Hematopoietic multipotent progenitor cell (in vitro differentiated cells): ENCODE measurements at regions not wholly inside any gene's neighbourhood (a gene's known extent, or its start where the extent isn't known, plus 50 kb on each side); places are given as distances from the start of the nearest gene placed in this dataset.
"Not testable (repeated sequence)": the region's sequence is repeated elsewhere in the genome, so short reads cannot be mapped to it uniquely, and the experiment has no call there.

Experiments used
- DNase-seq, 3 donors: peaks; one replicate each; pipeline ENCODE4 v3.0.0-alpha.2; 2011 to 2015; ENCODE audit warnings: low read depth in 2 of 3, low spot score in 2 of 3

- DNase-seq: no peak
Measured at GRCh38 chr4:7141151-7141834, 51.0 kb upstream of the SORCS2 start.

- no peak for DNase-seq
Measured at GRCh38 chr4:7140692-7141069, 51.7 kb upstream of the SORCS2 start.

- no peak for DNase-seq
Measured at GRCh38 chr4:7140062-7140691, 52.2 kb upstream of the SORCS2 start.

- DNase-seq: no peak
Measured at GRCh38 chr4:7139167-7139982, 53.0 kb upstream of the SORCS2 start.

GRCh38 chr4:7138223-7139166, 53.8 kb upstream of the SORCS2 start:
- no peak for DNase-seq

GRCh38 chr4:7137326-7138200, 54.8 kb upstream of the SORCS2 start:
- no peak for DNase-seq

- no peak for DNase-seq
Measured at GRCh38 chr4:7136351-7136750, 56.0 kb upstream of the SORCS2 start.

- DNase-seq: no peak
Measured at GRCh38 chr4:7135389-7135746, 57.0 kb upstream of the SORCS2 start.

- peak in 1 of 3 donors; percentile 36 for DNase-seq
Measured at GRCh38 chr4:7134737-7135388, 57.5 kb upstream of the SORCS2 start.

GRCh38 chr4:7133818-7134650, 58.3 kb upstream of the SORCS2 start:
- DNase-seq: not testable (repeated sequence)

- no peak for DNase-seq
Measured at GRCh38 chr4:7132730-7133582, 59.4 kb upstream of the SORCS2 start.

GRCh38 chr4:7132249-7132648, 60.1 kb upstream of the SORCS2 start:
- DNase-seq: no peak

- DNase-seq: no peak
Measured at GRCh38 chr4:7131498-7132031, 60.8 kb upstream of the SORCS2 start.

GRCh38 chr4:7130621-7131211, 61.6 kb upstream of the SORCS2 start:
- DNase-seq: no peak

- no peak for DNase-seq
Measured at GRCh38 chr4:7129871-7130620, 62.2 kb upstream of the GRPEL1 start.

- no peak for DNase-seq
Measured at GRCh38 chr4:7128644-7129043, 60.8 kb upstream of the GRPEL1 start.
